Stimulated activated CD8-positive, alpha-beta memory T cell treated with anti-CD3 and anti-CD28 coated beads, Interleukin-7, amount 100 ng/mL, for 1 hour (primary cell): ENCODE measurements at regions not wholly inside any gene's neighbourhood (a gene's known extent, or its start where the extent isn't known, plus 50 kb on each side); places are given as distances from the start of the nearest gene placed in this dataset.

Experiments
- DNase-seq, 2 donors: peaks; one replicate each; pipeline ENCODE4 v3.0.0-alpha.2; 2020; ENCODE audit warnings: low read depth in 2 of 2

GRCh38 chr6:169047345-169047744, 206.3 kb downstream of the THBS2 start:
- DNase-seq: no peak

GRCh38 chr6:169046483-169047192, 207.0 kb downstream of the THBS2 start:
- no peak for DNase-seq

- DNase-seq: no peak
These were observed 207.6 kb downstream of the THBS2 start for GRCh38 chr6:169046021-169046420.

- DNase-seq: no peak
These were observed 208.2 kb downstream of the THBS2 start for GRCh38 chr6:169045486-169045885.

- DNase-seq: no peak
These were observed 209.0 kb downstream of the THBS2 start for GRCh38 chr6:169044381-169045230.

GRCh38 chr6:169042061-169042460, 211.6 kb downstream of the THBS2 start:
- no peak for DNase-seq

GRCh38 chr6:169041078-169041477, 212.6 kb downstream of the THBS2 start:
- no peak for DNase-seq

GRCh38 chr6:169038691-169039090, 215.0 kb downstream of the THBS2 start:
- no peak for DNase-seq

GRCh38 chr6:169035385-169036240, 218.0 kb downstream of the THBS2 start:
- DNase-seq: no peak

- no peak for DNase-seq
These were observed 219.0 kb downstream of the THBS2 start for GRCh38 chr6:169034516-169035167.

GRCh38 chr6:169029861-169030260, 223.8 kb downstream of the THBS2 start:
- no peak for DNase-seq

- no peak for DNase-seq
These were observed 225.3 kb downstream of the THBS2 start for GRCh38 chr6:169028343-169028742.

GRCh38 chr6:169026175-169026574, 227.5 kb downstream of the THBS2 start:
- no peak for DNase-seq

- no peak for DNase-seq
These were observed 229.5 kb downstream of the THBS2 start for GRCh38 chr6:169024047-169024660.

GRCh38 chr6:169023161-169023874, 230.3 kb downstream of the THBS2 start:
- no peak for DNase-seq

GRCh38 chr6:169022079-169022478, 231.6 kb downstream of the THBS2 start:
- DNase-seq: no peak

GRCh38 chr6:169020821-169021220, 232.8 kb downstream of the THBS2 start:
- no peak for DNase-seq

GRCh38 chr6:169019727-169020491, 233.7 kb downstream of the THBS2 start:
- DNase-seq: no peak

GRCh38 chr6:169019111-169019510, 234.5 kb downstream of the THBS2 start:
- no peak for DNase-seq

GRCh38 chr6:169016758-169017157, 236.9 kb downstream of the THBS2 start:
- no peak for DNase-seq
